ENCODE measurements at regions not wholly inside any gene's neighbourhood (a gene's known extent, or its start where the extent isn't known, plus 50 kb on each side); places are given as distances from the start of the nearest gene placed in this dataset.

DNA sequence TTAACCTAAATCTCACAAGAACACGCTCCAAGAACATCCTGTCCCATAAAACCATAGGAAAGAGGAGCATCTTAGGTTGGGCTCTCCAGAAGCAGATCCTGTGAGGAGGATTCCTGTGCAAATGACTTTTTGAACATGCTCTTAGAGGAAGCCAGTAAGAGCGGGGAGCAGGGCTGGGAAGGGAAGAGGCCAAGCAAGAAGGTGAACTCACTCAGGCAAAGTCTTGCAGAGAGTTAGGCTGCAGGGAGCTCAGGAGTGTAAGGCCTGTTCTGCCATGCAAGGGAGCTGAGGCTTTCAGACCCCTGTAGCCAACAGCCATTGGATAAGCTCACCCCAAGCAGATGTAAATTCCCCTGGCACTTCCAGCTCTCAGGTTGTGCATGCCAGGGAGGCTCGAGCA, 63.6 kb upstream of the LY86 start:
- DNase-seq (ENCODE audit: low spot score), result no peak

DNA sequence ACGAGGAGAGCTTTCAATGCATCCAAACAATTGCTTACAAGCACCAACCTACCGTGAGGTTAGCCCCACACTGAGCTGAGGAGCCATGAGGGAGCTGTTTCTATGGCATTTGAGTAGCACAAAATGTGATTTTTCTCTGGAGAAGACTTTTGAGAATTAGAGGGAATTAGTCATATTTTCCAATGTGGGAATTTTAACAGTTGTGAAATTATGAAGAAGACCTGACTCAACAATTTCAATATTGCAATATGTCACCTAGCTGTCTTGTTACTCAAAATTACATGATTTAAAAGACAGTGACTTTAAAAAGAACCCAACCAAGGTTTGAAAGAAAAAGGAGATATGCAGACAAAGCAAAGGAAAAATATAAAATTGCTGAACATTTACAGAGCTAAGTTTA, 62.6 kb upstream of the LY86 start:
- no peak for DNase-seq (ENCODE audit: low spot score)

DNA sequence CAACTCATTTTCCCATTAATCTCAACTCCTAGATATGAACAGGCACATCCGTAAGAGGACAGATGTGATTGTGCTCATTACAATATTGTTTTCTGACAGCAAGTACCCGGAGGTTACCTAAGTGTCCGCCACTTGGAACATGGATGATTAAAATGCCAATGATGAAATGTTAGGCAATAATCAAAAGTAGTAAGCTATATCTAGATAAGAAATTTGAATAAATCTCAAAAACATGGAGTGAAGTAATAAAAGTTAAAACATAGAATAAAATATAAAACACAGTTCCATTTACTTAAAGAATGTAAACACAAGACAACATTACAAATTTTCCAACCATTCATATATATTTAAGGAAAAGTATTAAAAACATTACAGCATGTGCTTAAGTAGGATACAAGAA, 59.2 kb upstream of the LY86 start:
- DNase-seq (ENCODE audit: low spot score), result no peak

DNA sequence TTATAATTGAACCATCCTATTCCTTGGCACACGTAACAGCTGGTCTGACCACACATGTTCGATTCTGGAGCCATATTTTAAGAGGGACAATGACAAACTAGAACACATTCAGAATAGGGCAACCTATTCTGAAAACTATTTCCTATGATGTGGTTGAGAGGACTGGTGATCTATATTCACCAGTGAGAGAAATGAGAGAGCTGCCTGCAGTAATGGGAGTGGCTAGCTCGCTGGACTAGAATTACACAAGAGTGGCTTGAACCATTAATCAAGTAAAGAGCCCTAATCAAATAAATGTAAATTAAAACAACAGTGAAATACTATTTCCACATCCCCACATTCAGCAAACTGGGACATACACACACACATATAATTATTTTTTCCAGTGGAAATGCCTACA, 55.3 kb upstream of the LY86 start:
- no peak for DNase-seq (ENCODE audit: low spot score)

DNA sequence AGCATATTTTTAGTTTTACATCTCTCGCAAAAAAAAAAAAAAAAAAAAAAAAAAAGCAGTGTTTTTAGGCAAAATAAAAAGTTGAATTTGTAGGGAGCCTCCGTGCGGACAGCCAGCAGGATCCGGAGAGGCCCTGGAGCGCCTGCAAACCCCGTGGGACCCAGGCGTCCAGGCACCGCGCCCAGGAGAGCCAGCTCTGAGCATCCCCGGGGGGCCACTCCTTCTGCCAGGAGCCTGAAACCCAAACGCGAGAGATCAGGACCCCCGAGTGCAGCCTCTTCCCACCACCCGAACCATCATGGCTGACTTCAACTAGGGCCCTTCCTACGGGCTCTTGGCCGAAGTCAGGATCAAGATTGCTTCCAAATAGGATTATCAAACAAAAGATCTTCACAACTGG, 54.1 kb upstream of the LY86 start:
- no peak for DNase-seq (ENCODE audit: low spot score)

DNA sequence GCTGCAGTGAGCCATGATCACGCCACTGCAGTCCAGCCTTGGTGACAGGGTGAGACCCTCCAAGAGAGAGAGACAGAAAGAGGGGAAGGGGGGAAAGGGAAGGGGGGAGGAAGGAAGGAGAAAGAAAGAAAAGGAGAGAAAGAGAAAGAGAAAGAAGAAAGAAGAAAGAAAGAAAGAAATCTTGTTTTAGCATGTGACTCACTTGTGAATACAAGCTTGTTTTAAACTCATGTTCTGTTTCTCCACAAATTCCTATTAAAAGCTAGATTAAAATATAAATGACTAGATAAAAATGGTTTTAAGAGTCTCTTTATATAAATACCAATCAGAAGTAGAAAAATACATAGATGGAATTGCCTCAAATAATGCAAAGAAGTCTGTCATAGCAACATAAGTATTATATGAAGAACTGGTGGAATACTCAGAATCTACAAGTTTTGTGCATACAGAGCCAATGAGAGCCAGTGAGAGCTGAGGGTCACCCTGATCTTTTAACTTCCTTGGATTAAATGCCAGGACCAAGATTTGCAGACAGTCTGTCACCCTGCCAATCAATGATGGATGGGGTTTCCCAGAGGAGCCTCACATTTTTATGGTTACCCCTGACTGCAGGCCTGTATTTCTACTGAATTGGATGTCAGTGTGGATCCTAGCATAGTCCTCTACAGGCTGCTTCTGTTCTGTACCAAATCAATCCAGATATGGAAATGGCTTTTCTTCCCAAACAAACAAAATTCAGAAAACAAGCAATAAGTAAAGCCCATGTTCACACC, 50.8 kb upstream of the LY86 start:
- DNase-seq (ENCODE audit: low spot score), result no peak

DNA sequence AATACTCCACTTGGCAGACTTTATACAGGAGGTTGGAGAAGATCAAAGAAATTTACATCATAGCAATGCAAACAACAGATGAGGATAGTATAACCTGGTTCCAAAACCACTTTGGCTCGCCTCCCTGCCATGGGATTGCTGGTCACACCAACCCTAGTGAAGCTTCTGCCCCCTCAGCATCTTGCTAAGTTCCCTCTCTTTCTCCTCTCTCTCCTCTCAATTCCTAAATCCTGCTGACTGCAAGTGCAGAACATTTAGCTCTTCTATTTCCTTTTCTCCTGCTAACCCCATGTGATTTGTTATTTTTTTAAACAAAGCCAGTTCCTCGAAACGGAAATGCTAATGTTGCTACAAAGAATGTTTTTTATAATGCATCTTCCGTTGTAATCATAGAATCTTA, 50.3 kb upstream of the LY86 start:
- no peak for DNase-seq (ENCODE audit: low spot score)

Data from RKO (cell line).